Small intestine (tissue), 7 donors: ENCODE measurements at regions not wholly inside any gene's neighbourhood (a gene's known extent, or its start where the extent isn't known, plus 50 kb on each side); places are given as distances from the start of the nearest gene placed in this dataset.

Source experiments
- DNase-seq, 2 donors: peaks; one replicate each; pipeline versions ENCODE4 v3.0.0 to v3.0.0-alpha.2; 2013
- FAIRE-seq: peaks from 2 replicates; lab custom pipeline; 2012; peaks lifted over from hg19 to GRCh38; lab: Jason Lieb, UNC
- H3K27ac ChIP-seq, 3 donors: one replicate each; pipeline ENCODE4 v1.5.1; 2013; ENCODE audit warnings: low read length in 2 of 3, mild to moderate bottlenecking in 2 of 3, control low read depth in 1 of 3, inconsistent platforms in 1 of 3, low read depth in 1 of 3, moderate library complexity in 1 of 3
- H3K27me3 ChIP-seq, 3 donors: one replicate each; pipeline ENCODE4 v1.6.1; 2013; ENCODE audit warnings: low read length in 3 of 3, inconsistent platforms in 1 of 3; ENCODE audit not compliant: control insufficient read depth in 3 of 3, insufficient read depth in 3 of 3
- H3K36me3 ChIP-seq, 3 donors: one replicate each; pipeline ENCODE4 v1.6.1; 2013; ENCODE audit warnings: low read length in 3 of 3, inconsistent platforms in 1 of 3, low read depth in 1 of 3, mild to moderate bottlenecking in 1 of 3, moderate library complexity in 1 of 3; ENCODE audit not compliant: control insufficient read depth in 3 of 3, insufficient read depth in 2 of 3
- H3K4me1 ChIP-seq, 3 donors: one replicate each; pipeline ENCODE4 v1.6.1; 2013; ENCODE audit warnings: low read length in 2 of 3, inconsistent platforms in 1 of 3, low read depth in 1 of 3, mild to moderate bottlenecking in 1 of 3, moderate library complexity in 1 of 3; ENCODE audit not compliant: control insufficient read depth in 3 of 3, insufficient read depth in 2 of 3
- H3K4me3 ChIP-seq, 3 donors: one replicate each; pipeline ENCODE4 v1.5.1; 2013; ENCODE audit warnings: low read length in 3 of 3, control low read depth in 1 of 3, inconsistent platforms in 1 of 3, low read depth in 1 of 3, mild to moderate bottlenecking in 1 of 3, moderate library complexity in 1 of 3
- H3K9me3 ChIP-seq, 2 donors: one replicate each; pipeline ENCODE4 v1.6.1; 2013; ENCODE audit warnings: low read depth in 1 of 2, low read length in 1 of 2; ENCODE audit not compliant: control insufficient read depth in 2 of 2, insufficient read depth in 1 of 2
- WGBS, 3 donors: extraction: QIAGEN DNeasy Blood & Tissue Kit; methylation state at CpG; one replicate each; pipeline ENCODE4 v1.1.7; 2013; 5-methylcytosine and 5-hydroxymethylcytosine counted together
- donor health status: healthy with polysubstance abuse.
- donor health status: control.
- donor health status: control.
- donor health status: Bipolar disorder and iron deficiency.
- donor health status: healthy.

GRCh38 chr9:2285416-2286332 lies 270.5 kb downstream of the SMARCA2 start:
- FAIRE-seq, result no peak
- Histone ChIP-seq H3K27ac (no peak overlapping the region), H3K4me1 (no peaks in the 10 kb centered on the region), H3K36me3 (no peaks in the 10 kb centered on the region), H3K4me3 (no peak overlapping the region), H3K9me3 (no peaks in the 10 kb centered on the region), H3K27me3 (no peaks in the 10 kb centered on the region)
- DNase-seq, result no peak
- 81% methylated on average over 10 of the region's 10 CpGs for WGBS, 3 donors

GRCh38 chr9:2286333-2286705 lies 271.2 kb downstream of the SMARCA2 start:
- Histone ChIP-seq H3K4me1 (no peaks in the 10 kb centered on the region), H3K27me3 (no peaks in the 10 kb centered on the region), H3K4me3 (no peak overlapping the region), H3K9me3 (no peaks in the 10 kb centered on the region), H3K36me3 (no peaks in the 10 kb centered on the region), H3K27ac (no peak overlapping the region)
- DNase-seq (no peak), FAIRE-seq (no peak)
- 60 to 80% (median 61%) methylated on average over 1 of the region's 1 CpG for WGBS, 3 donors

GRCh38 chr9:2286825-2287455 lies 271.8 kb downstream of the SMARCA2 start:
- H3K9me3 ChIP-seq, result no peaks in the 10 kb centered on the region
- no peak overlapping the region for H3K4me3 ChIP-seq
- 28 to 70% (median 41%) methylated on average over 5 of the region's 5 CpGs for WGBS, 3 donors
- peaks cover 0 to under 1% (median 0%) of the 10 kb centered on the region in 3 donors for H3K4me1 ChIP-seq
- no peaks in the 10 kb centered on the region for H3K36me3 ChIP-seq
- H3K27ac ChIP-seq, result no peak overlapping the region
- FAIRE-seq, result no peak
- H3K27me3 ChIP-seq, result no peaks in the 10 kb centered on the region
- DNase-seq, result no peak

GRCh38 chr9:2288309-2288708 lies 273.2 kb downstream of the SMARCA2 start:
- 86 to 93% (median 91%) methylated on average over 7 of the region's 7 CpGs for WGBS, 3 donors

GRCh38 chr9:2289263-2289662 lies 274.1 kb downstream of the SMARCA2 start:
- H3K4me3 ChIP-seq, result no peak overlapping the region
- H3K4me1 ChIP-seq, result peaks cover 0 to 3% (median 0%) of the 10 kb centered on the region in 3 donors
- no peaks in the 10 kb centered on the region for H3K36me3 ChIP-seq
- H3K9me3 ChIP-seq, result no peaks in the 10 kb centered on the region
- H3K27me3 ChIP-seq, result no peaks in the 10 kb centered on the region
- no peak overlapping the region for H3K27ac ChIP-seq
- DNase-seq (no peak), FAIRE-seq (no peak)
- 69 to 86% (median 78%) methylated on average over 4 of the region's 4 CpGs for WGBS, 3 donors

More at GRCh38 chr9:2288309-2288708, 273.2 kb downstream of the SMARCA2 start:
- no peak overlapping the region for H3K27ac ChIP-seq
- H3K4me3 ChIP-seq, result no peak overlapping the region
- peaks cover 0 to 3% (median 0%) of the 10 kb centered on the region in 3 donors for H3K4me1 ChIP-seq
- no peaks in the 10 kb centered on the region for H3K36me3 ChIP-seq
- FAIRE-seq (no peak), DNase-seq (no peak)
- no peaks in the 10 kb centered on the region for H3K27me3 ChIP-seq
- H3K9me3 ChIP-seq, result no peaks in the 10 kb centered on the region

- no peak overlapping the region for H3K27ac ChIP-seq
- no peaks in the 10 kb centered on the region for H3K9me3 ChIP-seq
- WGBS, 3 donors, result 68 to 73% (median 69%) methylated on average over 1 of the region's 1 CpG
- no peaks in the 10 kb centered on the region for H3K36me3 ChIP-seq
- FAIRE-seq, result no peak
- no peak overlapping the region for H3K4me3 ChIP-seq
- H3K4me1 ChIP-seq, result peaks cover 0 to 3% (median 0%) of the 10 kb centered on the region in 3 donors
- no peaks in the 10 kb centered on the region for H3K27me3 ChIP-seq
- DNase-seq, result no peak
These were observed 275.2 kb downstream of the SMARCA2 start for GRCh38 chr9:2290382-2290781.

- no peak overlapping the region for H3K27ac ChIP-seq
These were observed 277.0 kb downstream of the SMARCA2 start for GRCh38 chr9:2291980-2292704.

GRCh38 chr9:2292733-2293132 lies 277.6 kb downstream of the SMARCA2 start:
- Histone ChIP-seq H3K4me3 (no peak overlapping the region), H3K9me3 (no peaks in the 10 kb centered on the region), H3K4me1 (peaks cover 0 to 3% (median 0%) of the 10 kb centered on the region in 3 donors), H3K27ac (no peak overlapping the region), H3K27me3 (no peaks in the 10 kb centered on the region), H3K36me3 (no peaks in the 10 kb centered on the region)
- no peak for DNase-seq
- 72 to 74% (median 72%) methylated on average over 2 of the region's 2 CpGs for WGBS, 3 donors
- FAIRE-seq, result no peak

More at GRCh38 chr9:2291980-2292704, 277.0 kb downstream of the SMARCA2 start:
- Histone ChIP-seq H3K27me3 (no peaks in the 10 kb centered on the region), H3K4me3 (no peak overlapping the region), H3K36me3 (no peaks in the 10 kb centered on the region), H3K9me3 (no peaks in the 10 kb centered on the region), H3K4me1 (peaks cover 0 to 3% (median 0%) of the 10 kb centered on the region in 3 donors)
- DNase-seq (peak in 1 of 2 donors; percentile 63), FAIRE-seq (no peak)
- 47 to 79% (median 59%) methylated on average over 8 of the region's 8 CpGs for WGBS, 3 donors
